Activated naive CD4-positive, alpha-beta T cell treated with anti-CD3 and anti-CD28 coated beads, Interleukin-2, amount 10 ng/mL, durations not matched to agents 7 days and 5 days (primary cell): ENCODE measurements at regions not wholly inside any gene's neighbourhood (a gene's known extent, or its start where the extent isn't known, plus 50 kb on each side); places are given as distances from the start of the nearest gene placed in this dataset.

ENCODE experiments used
- CTCF ChIA-PET: fragments of 350-600 bp; sonication (Branson Sonifier 250); formaldehyde crosslinking; loops from one replicate; lab custom pipeline; 2021; ENCODE audit warnings: antibody characterized with exemption; lab: Charles Lee
- DNase-seq: peaks from one replicate; pipeline ENCODE4 v3.0.0-alpha.2; 2020
- H3K27ac Mint-ChIP-seq: one replicate; pipeline ENCODE4 v1.8.0; 2021; ENCODE audit warnings: mild to moderate bottlenecking, moderate library complexity, mixed read lengths
- H3K27me3 Mint-ChIP-seq: one replicate; pipeline ENCODE4 v1.8.0; 2021; ENCODE audit warnings: mild to moderate bottlenecking, mixed read lengths
- H3K36me3 Mint-ChIP-seq: one replicate; pipeline ENCODE4 v1.8.0; 2021; ENCODE audit warnings: mixed read lengths
- H3K4me1 Mint-ChIP-seq: one replicate; pipeline ENCODE4 v1.8.0; 2021; ENCODE audit warnings: mixed read lengths
- H3K4me3 Mint-ChIP-seq: one replicate; pipeline ENCODE4 v1.8.0; 2021; ENCODE audit warnings: mild to moderate bottlenecking, moderate library complexity, mixed read lengths
- H3K9me3 Mint-ChIP-seq: one replicate; pipeline ENCODE4 v1.8.0; 2021; ENCODE audit warnings: mixed read lengths

DNA sequence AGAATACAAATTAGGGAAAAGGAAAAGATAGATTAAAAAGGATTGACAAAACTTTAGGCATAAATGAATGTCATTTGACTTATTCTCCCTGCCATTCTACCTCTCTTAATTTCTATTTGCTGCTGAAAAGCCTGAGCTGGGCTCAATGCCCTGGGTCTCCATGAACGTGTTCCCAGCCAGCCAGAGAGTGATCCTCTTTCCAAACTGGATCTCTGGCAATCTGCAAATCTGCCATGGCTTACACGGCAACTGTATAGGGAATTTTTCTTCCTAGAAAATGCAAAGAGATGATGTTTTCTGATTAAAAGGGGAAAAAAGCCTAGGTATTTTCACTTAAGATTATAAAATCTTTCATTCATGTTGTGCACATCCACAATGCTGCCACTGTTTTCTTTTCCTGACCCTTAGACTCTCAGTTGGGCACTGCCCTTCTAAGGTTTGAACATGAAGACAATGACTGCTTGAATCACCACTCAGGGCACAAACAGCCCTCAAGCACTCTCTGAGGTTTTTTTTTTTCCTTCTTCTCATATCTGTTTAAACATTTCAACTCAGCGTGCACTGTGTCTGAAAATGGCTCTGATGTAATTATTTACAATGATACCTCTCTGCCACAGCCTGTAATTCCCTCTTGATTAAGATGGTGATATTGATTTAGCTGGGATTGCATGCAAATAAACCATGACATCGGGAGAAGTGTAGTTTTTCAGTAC lies 60.3 kb downstream of the DACT1 start:
- CTCF ChIA-PET = no interaction called here
- H3K4me1 Mint-ChIP-seq = no peaks in the 10 kb centered on the region
- no peaks in the 10 kb centered on the region for H3K9me3 Mint-ChIP-seq
- H3K27me3 Mint-ChIP-seq = peaks cover 4% of the 10 kb centered on the region
- no peaks in the 10 kb centered on the region for H3K36me3 Mint-ChIP-seq
- DNase-seq = no peak
- no peak overlapping the region for H3K4me3 Mint-ChIP-seq
- no peak overlapping the region for H3K27ac Mint-ChIP-seq

DNA sequence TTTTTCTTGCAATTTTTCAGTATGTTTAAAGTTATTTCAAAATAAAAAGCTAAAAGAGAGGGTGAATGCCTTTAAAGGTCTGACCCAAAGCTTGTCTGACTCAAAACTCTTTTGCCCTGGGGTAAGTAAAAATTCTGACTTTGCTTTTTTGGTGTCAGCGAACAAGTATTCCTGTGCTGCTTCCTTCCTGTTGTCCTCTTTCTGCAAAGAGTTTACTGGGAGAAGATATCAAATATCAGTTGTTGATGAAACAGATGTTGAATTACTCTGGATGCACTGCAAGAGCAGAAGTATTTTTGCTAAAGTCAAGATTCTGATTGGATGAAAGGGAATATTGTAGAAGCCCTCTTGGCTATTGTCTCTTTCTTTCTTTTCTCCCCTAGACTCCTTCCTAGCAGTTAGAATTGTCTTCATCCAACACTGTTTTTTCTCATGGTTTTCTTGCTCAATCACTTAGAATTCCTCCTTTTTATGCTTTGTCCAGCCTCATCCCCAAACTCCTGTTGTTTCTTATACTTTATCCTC lies 62.0 kb downstream of the DACT1 start:
- Mint-ChIP-seq H3K36me3 (no peaks in the 10 kb centered on the region), H3K4me3 (no peak overlapping the region), H3K9me3 (no peaks in the 10 kb centered on the region), H3K27me3 (no peaks in the 10 kb centered on the region), H3K4me1 (no peaks in the 10 kb centered on the region), H3K27ac (no peak overlapping the region)
- DNase-seq = no peak
- CTCF ChIA-PET = no interaction called here

DNA sequence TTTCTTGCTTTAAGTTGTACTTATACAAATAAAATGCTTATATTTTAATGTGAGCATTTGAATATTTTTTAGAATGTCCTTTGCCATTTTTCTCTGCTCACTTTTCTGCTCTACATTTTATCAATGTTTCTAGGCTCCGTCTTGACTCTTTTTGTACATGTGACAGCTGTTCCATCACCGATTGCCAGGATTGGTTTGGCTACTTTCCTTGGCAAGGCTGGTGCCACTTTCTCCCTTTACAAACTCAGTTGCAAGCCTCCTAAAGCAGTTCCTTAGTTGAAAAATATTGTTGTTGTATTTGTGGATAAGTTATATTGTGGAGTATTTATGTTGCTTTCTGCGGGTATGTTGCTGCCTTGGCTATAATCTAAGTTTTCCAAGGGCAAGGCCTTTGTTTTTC lies 63.4 kb downstream of the DACT1 start:
- Mint-ChIP-seq H3K27me3 (peaks cover 3% of the 10 kb centered on the region), H3K4me1 (no peaks in the 10 kb centered on the region), H3K27ac (no peak overlapping the region), H3K36me3 (no peaks in the 10 kb centered on the region), H3K4me3 (no peak overlapping the region), H3K9me3 (no peaks in the 10 kb centered on the region)
- DNase-seq = no peak
- CTCF ChIA-PET = no interaction called here

DNA sequence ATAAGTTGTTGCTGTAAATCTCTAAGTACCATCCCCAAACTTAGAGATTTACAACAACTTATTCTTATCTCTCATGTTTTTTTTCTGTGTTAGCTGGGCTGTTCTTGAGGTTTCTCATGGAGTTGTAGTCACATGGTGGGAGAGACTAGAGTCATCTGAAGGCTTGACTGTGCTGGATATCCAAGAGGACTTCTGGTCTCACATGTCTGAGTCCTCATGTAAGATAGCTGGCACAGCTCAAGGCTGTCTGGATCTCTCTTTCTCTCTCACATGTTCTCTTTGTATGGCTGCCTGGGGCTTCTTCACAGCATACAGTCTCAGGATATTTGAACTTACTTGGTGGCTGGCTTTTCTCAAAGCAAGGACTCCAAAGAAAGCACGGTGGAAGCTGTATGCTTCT lies 63.8 kb downstream of the DACT1 start:
- CTCF ChIA-PET = no interaction called here
- DNase-seq = no peak
- no peak overlapping the region for H3K4me3 Mint-ChIP-seq
- no peaks in the 10 kb centered on the region for H3K4me1 Mint-ChIP-seq
- no peaks in the 10 kb centered on the region for H3K36me3 Mint-ChIP-seq
- no peaks in the 10 kb centered on the region for H3K9me3 Mint-ChIP-seq
- no peak overlapping the region for H3K27ac Mint-ChIP-seq
- peaks cover 3% of the 10 kb centered on the region for H3K27me3 Mint-ChIP-seq

DNA sequence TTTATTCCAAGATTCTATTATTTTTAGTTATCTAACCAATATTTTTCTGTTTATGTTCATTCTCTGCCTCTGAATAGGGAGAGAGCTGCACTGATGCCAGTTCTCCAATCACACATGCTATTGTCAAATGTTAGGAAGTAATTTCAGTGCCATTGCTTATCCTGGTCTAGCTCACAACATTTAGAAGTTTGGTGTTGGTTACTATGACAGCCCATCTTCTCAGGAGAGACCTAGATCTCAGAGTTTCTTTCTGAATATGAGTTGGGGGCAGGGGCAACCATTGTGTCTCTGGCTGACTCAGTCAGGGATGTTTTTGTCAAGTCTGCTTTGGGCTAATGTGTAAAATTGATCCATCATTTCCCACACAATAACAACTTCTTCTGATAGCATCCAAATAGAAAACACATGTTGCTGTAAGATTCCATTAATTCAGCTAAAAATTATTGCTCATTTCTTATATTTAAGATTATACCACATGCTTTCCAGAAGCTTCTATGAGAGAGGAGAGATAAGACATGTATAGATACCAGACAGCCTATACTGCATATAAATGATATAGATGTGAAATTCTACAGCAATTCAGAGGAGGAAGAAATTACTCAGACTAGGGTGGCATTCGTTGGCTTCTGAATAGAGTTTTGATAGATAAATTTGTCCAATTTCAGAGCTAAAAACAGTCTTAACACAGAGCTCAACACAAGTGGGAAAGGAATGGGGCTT lies 64.8 kb downstream of the DACT1 start:
- no peak for DNase-seq
- H3K9me3 Mint-ChIP-seq = no peaks in the 10 kb centered on the region
- H3K36me3 Mint-ChIP-seq = no peaks in the 10 kb centered on the region
- no peak overlapping the region for H3K27ac Mint-ChIP-seq
- H3K27me3 Mint-ChIP-seq = peaks cover 3% of the 10 kb centered on the region
- H3K4me3 Mint-ChIP-seq = no peak overlapping the region
- CTCF ChIA-PET = no interaction called here
- no peaks in the 10 kb centered on the region for H3K4me1 Mint-ChIP-seq

DNA sequence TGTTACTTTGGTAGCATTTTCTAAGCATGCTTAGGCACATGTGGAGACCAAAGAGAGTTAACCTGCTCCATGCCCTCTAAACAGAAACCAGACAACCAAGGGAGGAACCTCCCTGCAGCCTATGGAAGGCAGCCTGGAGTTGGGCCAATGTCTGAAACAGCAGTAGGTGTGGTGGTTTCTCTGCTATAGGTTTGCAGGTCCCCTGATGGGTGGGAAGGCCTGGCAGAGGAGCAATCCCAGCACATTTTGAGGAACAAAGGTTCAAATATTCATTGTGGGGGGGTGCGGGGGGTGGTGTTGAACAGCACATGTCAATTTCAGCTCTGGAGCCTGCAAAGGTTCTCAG lies 65.4 kb downstream of the DACT1 start:
- H3K4me3 Mint-ChIP-seq = no peak overlapping the region
- no peaks in the 10 kb centered on the region for H3K36me3 Mint-ChIP-seq
- CTCF ChIA-PET = no interaction called here
- peaks cover 3% of the 10 kb centered on the region for H3K27me3 Mint-ChIP-seq
- H3K4me1 Mint-ChIP-seq = no peaks in the 10 kb centered on the region
- H3K27ac Mint-ChIP-seq = no peak overlapping the region
- no peaks in the 10 kb centered on the region for H3K9me3 Mint-ChIP-seq
- no peak for DNase-seq

DNA sequence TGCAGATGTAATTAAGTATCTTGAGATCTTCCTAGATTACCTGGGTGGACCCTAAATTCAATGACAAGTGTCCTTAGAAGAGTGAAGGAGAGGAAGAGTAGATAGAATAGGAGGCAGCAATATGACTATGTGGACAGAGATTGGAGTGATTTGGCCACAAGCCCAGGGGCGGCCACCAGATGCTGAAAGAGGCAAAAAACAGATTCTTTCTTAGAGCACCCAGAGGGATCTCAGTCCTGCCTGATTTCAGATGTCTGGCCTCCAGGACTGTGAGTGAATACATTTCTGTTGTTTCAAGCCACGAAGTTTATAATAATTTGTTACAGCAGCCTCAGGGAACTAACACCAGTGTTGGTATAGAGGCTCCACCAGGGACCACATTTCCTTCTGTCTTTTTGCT lies 67.3 kb downstream of the DACT1 start:
- Mint-ChIP-seq H3K27me3 (peaks cover 4% of the 10 kb centered on the region), H3K4me1 (no peaks in the 10 kb centered on the region), H3K4me3 (no peak overlapping the region), H3K36me3 (no peaks in the 10 kb centered on the region), H3K27ac (no peak overlapping the region), H3K9me3 (no peaks in the 10 kb centered on the region)
- DNase-seq = no peak
- CTCF ChIA-PET = no interaction called here

DNA sequence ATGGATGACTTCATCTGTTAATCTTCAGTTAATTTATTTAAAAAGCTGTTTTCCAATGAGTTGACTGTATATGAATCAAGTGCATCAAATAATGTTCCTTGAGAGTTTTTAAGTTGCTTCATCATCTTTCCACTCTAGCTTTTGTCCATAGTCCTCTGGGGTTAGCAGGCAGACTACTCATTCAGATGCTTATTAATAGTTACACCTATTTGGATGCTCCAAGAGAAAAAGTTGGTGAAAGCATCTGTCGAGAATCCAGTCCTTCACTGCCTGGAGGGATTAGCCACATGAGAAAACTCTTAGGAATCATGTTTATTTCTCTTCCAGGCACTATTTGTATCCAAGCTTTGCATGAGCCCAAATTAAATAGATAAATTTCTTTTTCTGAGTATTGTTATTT lies 70.2 kb downstream of the DACT1 start:
- CTCF ChIA-PET = no interaction called here
- Mint-ChIP-seq H3K4me1 (no peaks in the 10 kb centered on the region), H3K4me3 (no peak overlapping the region), H3K9me3 (no peaks in the 10 kb centered on the region), H3K27ac (no peak overlapping the region), H3K36me3 (no peaks in the 10 kb centered on the region), H3K27me3 (peaks cover 7% of the 10 kb centered on the region)
- no peak for DNase-seq

DNA sequence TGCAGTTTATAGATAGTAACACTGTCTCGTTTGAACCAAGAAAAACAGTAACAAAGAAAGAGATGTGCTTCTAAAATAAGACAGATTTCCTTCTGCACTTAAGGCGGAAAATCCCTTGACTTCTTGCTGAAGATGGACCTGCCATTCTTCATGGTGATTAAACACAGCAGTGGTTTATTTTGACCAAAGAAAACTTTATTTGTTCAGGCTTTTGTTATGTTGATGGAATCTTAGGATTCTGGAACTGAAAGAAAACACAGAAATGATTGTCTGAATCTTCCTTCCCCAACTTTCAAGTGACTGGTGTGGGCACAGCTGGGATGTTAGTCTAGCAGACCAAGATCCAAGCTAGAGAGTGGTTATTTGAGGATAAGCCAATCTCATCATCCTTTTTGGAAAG lies 72.2 kb downstream of the DACT1 start:
- no peak overlapping the region for H3K4me3 Mint-ChIP-seq
- no peak for DNase-seq
- H3K27me3 Mint-ChIP-seq = peaks cover 7% of the 10 kb centered on the region
- CTCF ChIA-PET = interaction anchor here (0.7 kb wide), 1 partner anchor 209 kb away, joined by 3 read pairs; no protein-coding TSS in a partner anchor
- no peaks in the 10 kb centered on the region for H3K9me3 Mint-ChIP-seq
- no peaks in the 10 kb centered on the region for H3K36me3 Mint-ChIP-seq
- no peaks in the 10 kb centered on the region for H3K4me1 Mint-ChIP-seq
- no peak overlapping the region for H3K27ac Mint-ChIP-seq

DNA sequence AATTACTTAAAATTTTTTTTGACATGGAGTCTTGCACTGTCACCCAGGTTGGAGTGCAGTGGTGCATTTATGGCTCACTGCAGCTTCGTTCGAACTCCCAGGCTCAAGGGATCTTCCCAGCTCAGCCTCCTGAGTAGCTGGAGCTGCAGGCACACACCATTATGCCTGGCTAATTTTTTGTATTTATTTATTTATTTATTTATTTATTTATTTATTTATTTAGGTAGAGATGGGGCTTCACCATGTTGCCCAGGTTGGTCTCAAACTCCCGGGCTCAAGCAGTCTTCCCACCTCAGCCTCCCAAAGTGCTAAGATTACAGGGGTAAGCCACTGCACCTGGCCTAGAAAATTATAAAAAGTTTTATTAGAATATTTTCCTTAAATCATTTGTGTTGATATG lies 73.6 kb downstream of the DACT1 start:
- no peak overlapping the region for H3K4me3 Mint-ChIP-seq
- H3K27me3 Mint-ChIP-seq = peaks cover 4% of the 10 kb centered on the region
- no peak for DNase-seq
- no peaks in the 10 kb centered on the region for H3K36me3 Mint-ChIP-seq
- H3K9me3 Mint-ChIP-seq = no peaks in the 10 kb centered on the region
- H3K4me1 Mint-ChIP-seq = peaks cover 3% of the 10 kb centered on the region
- no peak overlapping the region for H3K27ac Mint-ChIP-seq
- CTCF ChIA-PET = no interaction called here

DNA sequence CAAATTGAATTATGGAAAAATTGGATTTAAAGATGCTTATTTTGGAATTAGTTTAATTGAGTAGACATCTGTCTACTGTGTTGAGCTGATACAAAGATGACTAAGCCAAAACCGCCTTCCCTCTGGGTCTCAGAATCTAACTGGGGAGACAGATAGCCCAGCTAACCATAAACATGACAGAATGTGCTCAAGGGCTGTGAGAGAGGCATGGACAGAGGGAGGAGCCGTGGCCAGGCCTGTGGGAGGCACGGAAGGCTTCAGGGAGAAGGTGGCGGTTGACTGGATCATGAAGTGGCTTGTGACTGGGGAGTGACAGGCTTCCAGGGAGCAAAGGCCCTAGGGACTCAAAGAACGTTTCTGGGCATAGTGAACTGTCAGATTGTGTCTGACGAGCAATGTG lies 74.6 kb downstream of the DACT1 start:
- Mint-ChIP-seq H3K36me3 (no peaks in the 10 kb centered on the region), H3K4me1 (peaks cover 5% of the 10 kb centered on the region), H3K27me3 (peaks cover 4% of the 10 kb centered on the region), H3K4me3 (no peak overlapping the region), H3K27ac (no peak overlapping the region), H3K9me3 (no peaks in the 10 kb centered on the region)
- CTCF ChIA-PET = no interaction called here
- DNase-seq = no peak

DNA sequence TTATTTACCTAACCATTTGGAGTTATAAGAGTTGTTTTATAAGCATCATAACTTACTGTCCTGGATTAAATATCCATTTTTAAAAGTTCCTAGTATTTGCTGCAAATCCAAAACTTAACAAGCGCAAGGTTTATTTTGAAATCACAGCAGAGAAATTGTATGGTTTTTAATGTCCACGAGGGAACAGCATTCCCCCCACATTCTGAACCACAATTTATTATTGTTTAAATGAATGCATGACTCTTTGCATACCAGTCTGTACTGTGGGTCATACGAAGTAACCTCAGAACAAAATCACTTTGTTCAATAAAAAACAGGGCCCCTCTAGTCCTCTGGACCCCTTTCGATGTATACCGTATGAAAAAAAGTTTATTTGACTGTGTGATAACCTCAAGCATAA lies 75.9 kb downstream of the DACT1 start:
- no peak overlapping the region for H3K4me3 Mint-ChIP-seq

DNA sequence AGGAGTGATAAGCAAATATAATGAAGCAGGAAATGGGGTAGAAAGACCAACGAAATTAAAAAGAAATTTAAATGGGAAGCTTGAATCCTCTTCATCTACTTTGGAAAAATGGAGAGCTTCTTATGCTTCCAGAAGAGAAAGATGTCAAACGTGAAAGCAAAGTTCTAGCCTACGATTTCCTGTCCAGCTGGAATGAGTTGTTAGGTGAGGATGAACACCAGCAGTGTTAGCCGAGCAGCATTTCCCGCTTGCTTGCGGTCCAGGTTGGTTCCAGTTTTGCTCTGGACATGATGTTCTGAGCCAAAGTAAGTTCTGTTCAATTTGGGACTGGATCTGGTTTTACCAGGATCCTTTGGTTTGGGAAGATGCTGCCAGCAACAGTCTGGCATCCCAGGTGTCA lies 78.9 kb downstream of the DACT1 start:
- Mint-ChIP-seq H3K9me3 (peaks cover 2% of the 10 kb centered on the region), H3K27ac (no peak overlapping the region), H3K36me3 (no peaks in the 10 kb centered on the region), H3K4me1 (peaks cover 5% of the 10 kb centered on the region), H3K27me3 (no peaks in the 10 kb centered on the region), H3K4me3 (no peak overlapping the region)
- CTCF ChIA-PET = no interaction called here
- DNase-seq = no peak

More for the DNA sequence above, 75.9 kb downstream of the DACT1 start:
- Mint-ChIP-seq H3K36me3 (no peaks in the 10 kb centered on the region), H3K27ac (no peak overlapping the region), H3K9me3 (no peaks in the 10 kb centered on the region), H3K4me1 (peaks cover 5% of the 10 kb centered on the region), H3K27me3 (peaks cover 4% of the 10 kb centered on the region)
- no peak for DNase-seq
- CTCF ChIA-PET = no interaction called here

DNA sequence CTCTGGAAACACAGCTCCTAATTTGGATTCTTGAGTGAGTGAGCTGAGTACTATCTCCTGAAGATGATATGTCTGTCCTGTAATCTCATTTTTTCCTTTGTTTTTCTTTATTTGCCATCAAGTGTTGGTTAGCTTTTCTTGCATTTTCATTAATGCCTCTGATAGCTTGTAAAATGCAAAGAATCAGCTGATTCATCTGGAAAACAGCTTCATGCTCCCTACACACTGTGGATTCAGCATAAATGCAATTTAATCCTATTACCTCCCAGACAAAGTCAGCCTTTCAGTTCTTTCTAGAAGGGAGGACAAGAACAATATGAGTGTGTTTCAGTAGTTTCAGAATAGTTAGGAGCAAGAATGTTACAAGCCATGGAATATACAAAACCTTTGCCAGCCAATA lies 79.4 kb downstream of the DACT1 start:
- DNase-seq = no peak
- peaks cover 5% of the 10 kb centered on the region for H3K4me1 Mint-ChIP-seq
- H3K9me3 Mint-ChIP-seq = peaks cover 2% of the 10 kb centered on the region
- no peak overlapping the region for H3K4me3 Mint-ChIP-seq
- no peak overlapping the region for H3K27ac Mint-ChIP-seq
- H3K27me3 Mint-ChIP-seq = no peaks in the 10 kb centered on the region
- H3K36me3 Mint-ChIP-seq = no peaks in the 10 kb centered on the region
- CTCF ChIA-PET = no interaction called here

DNA sequence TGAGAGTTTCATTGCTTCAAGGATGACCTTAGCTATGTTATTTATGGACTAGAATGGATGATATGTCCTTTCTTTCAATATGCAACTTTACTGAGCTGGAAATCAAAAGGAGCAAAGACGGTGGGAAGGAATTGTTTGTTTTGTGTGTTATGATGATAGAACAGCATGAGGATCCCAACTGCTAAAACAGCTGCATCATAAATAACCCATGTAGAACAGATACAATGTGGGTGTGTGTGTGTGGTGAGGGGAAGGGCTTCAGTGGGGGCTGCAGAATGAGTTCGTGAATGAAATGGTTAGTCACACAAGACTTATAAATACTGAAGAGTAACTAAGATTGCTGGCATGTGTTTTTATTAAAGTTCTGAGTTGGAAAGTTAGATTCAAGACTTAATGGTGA lies 80.1 kb downstream of the DACT1 start:
- DNase-seq = no peak
- Mint-ChIP-seq H3K9me3 (peaks cover 2% of the 10 kb centered on the region), H3K27ac (no peak overlapping the region), H3K4me1 (peaks cover 5% of the 10 kb centered on the region), H3K36me3 (no peaks in the 10 kb centered on the region), H3K4me3 (no peak overlapping the region), H3K27me3 (no peaks in the 10 kb centered on the region)
- CTCF ChIA-PET = no interaction called here
